ENCODE measurements at regions not wholly inside any gene's neighbourhood (a gene's known extent, or its start where the extent isn't known, plus 50 kb on each side); places are given as distances from the start of the nearest gene placed in this dataset.

- DNase-seq (no peak), ATAC-seq (no peak)
These were observed 65.7 kb upstream of the PITRM1 start for GRCh38 chr10:3238115-3238871.

- ATAC-seq (no peak), DNase-seq (no peak)
These were observed 64.9 kb upstream of the PITRM1 start for GRCh38 chr10:3237530-3237929.

GRCh38 chr10:3236644-3237404 is 64.2 kb upstream of the PITRM1 start:
- no peak for DNase-seq
- no peak for ATAC-seq

- DNase-seq = no peak
- ATAC-seq = no peak
These were observed 63.5 kb upstream of the PITRM1 start for GRCh38 chr10:3235996-3236510.

- DNase-seq (no peak), ATAC-seq (no peak)
These were observed 62.8 kb upstream of the PITRM1 start for GRCh38 chr10:3235395-3235794.

GRCh38 chr10:3233486-3233990 is 61.0 kb upstream of the PITRM1 start:
- DNase-seq (no peak), ATAC-seq (no peak)

- DNase-seq (no peak), ATAC-seq (no peak)
These were observed 59.6 kb upstream of the PITRM1 start for GRCh38 chr10:3231951-3232730.

GRCh38 chr10:3229815-3230214 is 57.2 kb upstream of the PITRM1 start:
- DNase-seq = no peak

GRCh38 chr10:3228629-3228945 is 56.0 kb upstream of the PITRM1 start:
- peak; percentile 3 for ATAC-seq
- DNase-seq = no peak

More at GRCh38 chr10:3229815-3230214, 57.2 kb upstream of the PITRM1 start:
- ATAC-seq = no peak

GRCh38 chr10:3226960-3227744 is 54.6 kb upstream of the PITRM1 start:
- DNase-seq (no peak), ATAC-seq (no peak)

- no peak for DNase-seq
- no peak for ATAC-seq
These were observed 53.0 kb upstream of the PITRM1 start for GRCh38 chr10:3225561-3225960.

GRCh38 chr10:3224241-3224640 is 51.7 kb upstream of the PITRM1 start:
- ATAC-seq = no peak
- DNase-seq = no peak

- DNase-seq (no peak), ATAC-seq (no peak)
These were observed 50.0 kb upstream of the PITRM1 start for GRCh38 chr10:3222626-3223025.
